ENCODE measurements at regions not wholly inside any gene's neighbourhood (a gene's known extent, or its start where the extent isn't known, plus 50 kb on each side); places are given as distances from the start of the nearest gene placed in this dataset.

- TF ChIP-seq POLR2A (IDR thresholded peaks at IDR 0.05): no peak
- TF ChIP-seq, protein P1, sequence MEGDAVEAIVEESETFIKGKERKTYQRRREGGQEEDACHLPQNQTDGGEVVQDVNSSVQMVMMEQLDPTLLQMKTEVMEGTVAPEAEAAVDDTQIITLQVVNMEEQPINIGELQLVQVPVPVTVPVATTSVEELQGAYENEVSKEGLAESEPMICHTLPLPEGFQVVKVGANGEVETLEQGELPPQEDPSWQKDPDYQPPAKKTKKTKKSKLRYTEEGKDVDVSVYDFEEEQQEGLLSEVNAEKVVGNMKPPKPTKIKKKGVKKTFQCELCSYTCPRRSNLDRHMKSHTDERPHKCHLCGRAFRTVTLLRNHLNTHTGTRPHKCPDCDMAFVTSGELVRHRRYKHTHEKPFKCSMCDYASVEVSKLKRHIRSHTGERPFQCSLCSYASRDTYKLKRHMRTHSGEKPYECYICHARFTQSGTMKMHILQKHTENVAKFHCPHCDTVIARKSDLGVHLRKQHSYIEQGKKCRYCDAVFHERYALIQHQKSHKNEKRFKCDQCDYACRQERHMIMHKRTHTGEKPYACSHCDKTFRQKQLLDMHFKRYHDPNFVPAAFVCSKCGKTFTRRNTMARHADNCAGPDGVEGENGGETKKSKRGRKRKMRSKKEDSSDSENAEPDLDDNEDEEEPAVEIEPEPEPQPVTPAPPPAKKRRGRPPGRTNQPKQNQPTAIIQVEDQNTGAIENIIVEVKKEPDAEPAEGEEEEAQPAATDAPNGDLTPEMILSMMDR (IDR thresholded peaks at IDR 0.05 in 8 of 11, conservative IDR thresholded peaks at IDR 0.05 in 3 of 11): no peak
Observed at GRCh38 chr3:135756106-135756668, 209.3 kb upstream of the PPP2R3A start.

Measured in spleen (tissue), 7 donors.